ENCODE measurements at regions not wholly inside any gene's neighbourhood (a gene's known extent, or its start where the extent isn't known, plus 50 kb on each side); places are given as distances from the start of the nearest gene placed in this dataset.
"Not testable (repeated sequence)": the region's sequence is repeated elsewhere in the genome, so short reads cannot be mapped to it uniquely, and the experiment has no call there.

GRCh38 chr5:27854243-27854852 lies 816.0 kb upstream of the CDH9 start:
- no peaks in the 10 kb centered on the region for H3K36me3 Mint-ChIP-seq (ENCODE audit: low read depth)
- no peak for DNase-seq
- H3K27ac Mint-ChIP-seq: no peak overlapping the region
- TF ChIP-seq CTCF (IDR thresholded peaks at IDR 0.05): no peak
- H3K27me3 Mint-ChIP-seq (ENCODE audit: insufficient read depth): no peaks in the 10 kb centered on the region
- H3K4me3 Mint-ChIP-seq: no peak overlapping the region
- H3K4me1 Mint-ChIP-seq (ENCODE audit: low read depth): no peaks in the 10 kb centered on the region
- H3K9me3 Mint-ChIP-seq: peaks cover 16% of the 10 kb centered on the region; the same call in 1 of the 2 replicates

- Mint-ChIP-seq H3K27ac (no peak overlapping the region), H3K27me3 (ENCODE audit: insufficient read depth) (no peaks in the 10 kb centered on the region), H3K4me3 (no peak overlapping the region), H3K36me3 (ENCODE audit: low read depth) (no peaks in the 10 kb centered on the region), H3K4me1 (ENCODE audit: low read depth) (no peaks in the 10 kb centered on the region), H3K9me3 (peaks cover 19% of the 10 kb centered on the region)
- TF ChIP-seq CTCF (IDR thresholded peaks at IDR 0.05): no peak
- DNase-seq: no peak
Measured at GRCh38 chr5:27845248-27845647, 806.9 kb upstream of the CDH9 start.

- H3K36me3 Mint-ChIP-seq (ENCODE audit: low read depth); H3K4me1 Mint-ChIP-seq (ENCODE audit: low read depth); H3K27ac Mint-ChIP-seq; DNase-seq; H3K4me3 Mint-ChIP-seq; H3K27me3 Mint-ChIP-seq (ENCODE audit: insufficient read depth): not testable (repeated sequence)
- peaks cover 18% of the 10 kb centered on the region for H3K9me3 Mint-ChIP-seq
Measured at GRCh38 chr5:27836704-27837103, 798.3 kb upstream of the CDH9 start.

- Mint-ChIP-seq H3K27me3 (ENCODE audit: insufficient read depth) (no peaks in the 10 kb centered on the region; the same call in 1 of the 2 replicates), H3K27ac (no peak overlapping the region), H3K4me3 (no peak overlapping the region), H3K4me1 (ENCODE audit: low read depth) (no peaks in the 10 kb centered on the region), H3K36me3 (ENCODE audit: low read depth) (no peaks in the 10 kb centered on the region), H3K9me3 (peaks cover 18% of the 10 kb centered on the region)
- no peak for TF ChIP-seq CTCF (IDR thresholded peaks at IDR 0.05)
- DNase-seq: no peak
Measured at GRCh38 chr5:27832886-27833285, 794.5 kb upstream of the CDH9 start.

- Mint-ChIP-seq H3K9me3 (peaks cover 15% of the 10 kb centered on the region; the same call in 1 of the 2 replicates), H3K36me3 (ENCODE audit: low read depth) (no peaks in the 10 kb centered on the region), H3K27ac (no peak overlapping the region), H3K4me3 (no peak overlapping the region), H3K4me1 (ENCODE audit: low read depth) (no peaks in the 10 kb centered on the region), H3K27me3 (ENCODE audit: insufficient read depth) (no peaks in the 10 kb centered on the region; the same call in 1 of the 2 replicates)
- no peak for TF ChIP-seq CTCF (IDR thresholded peaks at IDR 0.05)
- DNase-seq: peak; percentile 11
Measured at GRCh38 chr5:27830546-27830945, 792.2 kb upstream of the CDH9 start.

- H3K4me3 Mint-ChIP-seq: no peak overlapping the region
- no peaks in the 10 kb centered on the region for H3K27me3 Mint-ChIP-seq (ENCODE audit: insufficient read depth)
- no peaks in the 10 kb centered on the region for H3K36me3 Mint-ChIP-seq (ENCODE audit: low read depth)
- H3K27ac Mint-ChIP-seq: no peak overlapping the region
- peaks cover 6% of the 10 kb centered on the region; the same call in 1 of the 2 replicates for H3K9me3 Mint-ChIP-seq
- H3K4me1 Mint-ChIP-seq (ENCODE audit: low read depth): no peaks in the 10 kb centered on the region
- no peak for TF ChIP-seq CTCF (IDR thresholded peaks at IDR 0.05)
- DNase-seq: no peak
Measured at GRCh38 chr5:27821681-27822080, 783.3 kb upstream of the CDH9 start.
